ENCODE measurements at regions not wholly inside any gene's neighbourhood (a gene's known extent, or its start where the extent isn't known, plus 50 kb on each side); places are given as distances from the start of the nearest gene placed in this dataset.
A peak's percentile ranks its signal among the peaks of the same experiment; 100 is the strongest.

DNA sequence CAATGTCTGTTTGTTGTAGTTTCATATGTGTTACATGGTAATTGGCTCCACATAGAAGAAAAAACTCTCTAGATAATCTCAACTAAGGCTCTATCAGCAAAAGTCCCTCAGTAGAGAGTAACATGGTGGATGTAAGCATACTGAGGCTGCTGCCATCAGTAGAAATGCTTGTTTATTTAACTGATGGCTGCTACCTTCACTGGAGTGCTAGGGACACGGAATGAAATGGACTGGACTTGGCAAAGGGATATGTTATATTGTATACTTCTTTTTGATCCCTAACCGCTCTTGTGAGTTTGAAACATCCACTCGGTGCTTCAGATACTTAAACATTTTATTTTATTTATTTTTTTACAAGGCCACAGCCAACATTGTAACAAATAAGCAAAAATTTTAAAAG, 143.0 kb downstream of the ZNF281 start:
- Histone ChIP-seq H3K9me3 (ENCODE audit: control extremely low read depth in 1 of 3, control insufficient read depth in 2 of 3, insufficient read depth in 1 of 3, low read length in 2 of 3) (no peaks in the 10 kb centered on the region), H3K9ac (ENCODE audit: low read length) (no peak overlapping the region), H3K27me3 (replicated peaks in 1 of 4; ENCODE audit: control extremely low read depth in 1 of 4, control insufficient read depth in 3 of 4, insufficient read depth in 4 of 4, low read length in 3 of 4) (no peaks in the 10 kb centered on the region), H4K20me1 (ENCODE audit: control insufficient read depth, insufficient read depth, low read length, poor library complexity, severe bottlenecking) (no peaks in the 10 kb centered on the region), H3K4me1 (ENCODE audit: control insufficient read depth in 2 of 2, insufficient read depth in 2 of 2, low read length in 2 of 2) (peaks cover 10 to 13% of the 10 kb centered on the region in 2 donors), H3K36me3 (replicated peaks in 1 of 2; ENCODE audit: control extremely low read depth in 1 of 2, control insufficient read depth in 1 of 2, extremely low read depth in 1 of 2, insufficient read depth in 2 of 2, low read length in 1 of 2) (no peaks in the 10 kb centered on the region), H3K79me2 (ENCODE audit: control insufficient read depth, insufficient read depth, low read length) (no peaks in the 10 kb centered on the region), H3K4me2 (replicated peaks; ENCODE audit: low read depth, low read length, poor library complexity, severe bottlenecking) (no peak overlapping the region), H3K4me3 (ENCODE audit: control extremely low read depth in 1 of 5, extremely low read depth in 1 of 5, insufficient read depth in 1 of 5, low read depth in 2 of 5, low read length in 4 of 5) (no peak overlapping the region), H2AFZ (ENCODE audit: insufficient read depth, low read depth, low read length, poor library complexity, severe bottlenecking) (no peak overlapping the region), H3K27ac (ENCODE audit: low read length in 2 of 2) (no peak overlapping the region)
- ChIA-PET CTCF (no interaction called here), POLR2A (no interaction called here)
- 100% methylated on average over 1 of the region's 3 CpGs for WGBS (ENCODE audit: insufficient coverage)
- H3K27me3 Mint-ChIP-seq: no peaks in the 10 kb centered on the region
- H3K4me1 Mint-ChIP-seq: peaks cover 20% of the 10 kb centered on the region
- intact Hi-C loops (cut with micrococcal nuclease): no loop called here
- TF ChIP-seq CTCF (IDR thresholded peaks at IDR 0.05): no peak
- no peak overlapping the region for H3K27ac Mint-ChIP-seq
- DNase-seq (no peak), ATAC-seq (ENCODE audit: low read depth) (no peak)
- H3K9me3 Mint-ChIP-seq (ENCODE audit: insufficient read depth): no peaks in the 10 kb centered on the region
- H3K4me3 Mint-ChIP-seq: no peak overlapping the region

GRCh38 chr1:200265881-200266280, 144.0 kb downstream of the ZNF281 start:
- DNase-seq (peak; percentile 13), ATAC-seq (ENCODE audit: low read depth) (no peak)
- Mint-ChIP-seq H3K9me3 (ENCODE audit: insufficient read depth) (no peaks in the 10 kb centered on the region), H3K4me1 (peaks cover 20% of the 10 kb centered on the region), H3K4me3 (no peak overlapping the region), H3K27me3 (no peaks in the 10 kb centered on the region), H3K27ac (no peak overlapping the region)
- Histone ChIP-seq H3K9me3 (ENCODE audit: control extremely low read depth in 1 of 3, control insufficient read depth in 2 of 3, insufficient read depth in 1 of 3, low read length in 2 of 3) (no peaks in the 10 kb centered on the region), H3K79me2 (ENCODE audit: control insufficient read depth, insufficient read depth, low read length) (no peaks in the 10 kb centered on the region), H3K4me2 (replicated peaks; ENCODE audit: low read depth, low read length, poor library complexity, severe bottlenecking) (peak overlapping the region; percentile 9), H3K27ac (ENCODE audit: low read length in 2 of 2) (no peak overlapping the region), H3K36me3 (replicated peaks in 1 of 2; ENCODE audit: control extremely low read depth in 1 of 2, control insufficient read depth in 1 of 2, extremely low read depth in 1 of 2, insufficient read depth in 2 of 2, low read length in 1 of 2) (no peaks in the 10 kb centered on the region), H2AFZ (ENCODE audit: insufficient read depth, low read depth, low read length, poor library complexity, severe bottlenecking) (peak overlapping the region; percentile 40), H3K4me3 (ENCODE audit: control extremely low read depth in 1 of 5, extremely low read depth in 1 of 5, insufficient read depth in 1 of 5, low read depth in 2 of 5, low read length in 4 of 5) (no peak overlapping the region), H3K27me3 (replicated peaks in 1 of 4; ENCODE audit: control extremely low read depth in 1 of 4, control insufficient read depth in 3 of 4, insufficient read depth in 4 of 4, low read length in 3 of 4) (no peaks in the 10 kb centered on the region), H3K4me1 (ENCODE audit: control insufficient read depth in 2 of 2, insufficient read depth in 2 of 2, low read length in 2 of 2) (peaks cover 10 to 13% of the 10 kb centered on the region in 2 donors), H3K9ac (ENCODE audit: low read length) (no peak overlapping the region), H4K20me1 (ENCODE audit: control insufficient read depth, insufficient read depth, low read length, poor library complexity, severe bottlenecking) (no peaks in the 10 kb centered on the region)
- TF ChIP-seq EZH2 (IDR thresholded peaks at IDR 0.05; ENCODE audit: borderline replicate concordance, insufficient read depth, low read depth, low read length, poor library complexity, severe bottlenecking): no peak
- no peak for TF ChIP-seq CTCF (IDR thresholded peaks at IDR 0.05)
- POLR2A ChIA-PET: no interaction called here
- intact Hi-C loops (cut with micrococcal nuclease): no loop called here
- CTCF ChIA-PET: no interaction called here
- WGBS (ENCODE audit: insufficient coverage): 49% methylated on average over 2 of the region's 5 CpGs
